LNCaP clone FGC (cell line): ENCODE measurements at regions not wholly inside any gene's neighbourhood (a gene's known extent, or its start where the extent isn't known, plus 50 kb on each side); places are given as distances from the start of the nearest gene placed in this dataset.

Experiments used
- DNase-seq: peaks from one replicate; pipeline ENCODE4 v3.0.0-alpha.2; 2011; ENCODE audit warnings: low read depth
- H3K4me3 ChIP-seq: 2 replicates; pipeline ENCODE4 v1.5.1; 2011; ENCODE audit warnings: mild to moderate bottlenecking, low read depth, low read length, control low read depth
- TF ChIP-seq, protein P1 (sequence below): IDR thresholded peaks from 2 replicates; pipeline ENCODE4 v1.5.1; 2012; ENCODE audit warnings: mild to moderate bottlenecking; ENCODE audit not compliant: control insufficient read depth, insufficient read depth; ENCODE audit errors: extremely low read depth

DNA sequence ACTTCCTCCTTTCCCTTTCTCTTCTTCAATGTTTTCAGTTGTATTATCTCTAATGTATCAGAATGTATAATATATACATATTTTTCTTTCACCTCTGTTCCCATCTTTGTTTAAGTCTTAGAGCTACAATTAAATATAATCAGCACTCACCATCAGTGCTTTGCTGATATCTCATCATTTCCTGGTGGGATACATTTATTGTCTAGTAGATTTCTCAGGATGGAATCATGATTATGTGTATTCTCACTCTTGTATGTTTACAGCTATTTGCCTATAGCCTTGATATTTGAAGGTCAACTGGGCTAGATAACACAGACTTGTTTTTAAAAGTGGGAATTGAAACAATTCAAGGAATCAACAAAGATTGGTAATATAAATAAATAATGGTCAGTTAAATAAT is 124.9 kb upstream of the EEA1 start:
- H3K4me3 ChIP-seq: no peak overlapping the region
- no peak for DNase-seq
- TF ChIP-seq, protein P1, sequence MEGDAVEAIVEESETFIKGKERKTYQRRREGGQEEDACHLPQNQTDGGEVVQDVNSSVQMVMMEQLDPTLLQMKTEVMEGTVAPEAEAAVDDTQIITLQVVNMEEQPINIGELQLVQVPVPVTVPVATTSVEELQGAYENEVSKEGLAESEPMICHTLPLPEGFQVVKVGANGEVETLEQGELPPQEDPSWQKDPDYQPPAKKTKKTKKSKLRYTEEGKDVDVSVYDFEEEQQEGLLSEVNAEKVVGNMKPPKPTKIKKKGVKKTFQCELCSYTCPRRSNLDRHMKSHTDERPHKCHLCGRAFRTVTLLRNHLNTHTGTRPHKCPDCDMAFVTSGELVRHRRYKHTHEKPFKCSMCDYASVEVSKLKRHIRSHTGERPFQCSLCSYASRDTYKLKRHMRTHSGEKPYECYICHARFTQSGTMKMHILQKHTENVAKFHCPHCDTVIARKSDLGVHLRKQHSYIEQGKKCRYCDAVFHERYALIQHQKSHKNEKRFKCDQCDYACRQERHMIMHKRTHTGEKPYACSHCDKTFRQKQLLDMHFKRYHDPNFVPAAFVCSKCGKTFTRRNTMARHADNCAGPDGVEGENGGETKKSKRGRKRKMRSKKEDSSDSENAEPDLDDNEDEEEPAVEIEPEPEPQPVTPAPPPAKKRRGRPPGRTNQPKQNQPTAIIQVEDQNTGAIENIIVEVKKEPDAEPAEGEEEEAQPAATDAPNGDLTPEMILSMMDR: no peak

DNA sequence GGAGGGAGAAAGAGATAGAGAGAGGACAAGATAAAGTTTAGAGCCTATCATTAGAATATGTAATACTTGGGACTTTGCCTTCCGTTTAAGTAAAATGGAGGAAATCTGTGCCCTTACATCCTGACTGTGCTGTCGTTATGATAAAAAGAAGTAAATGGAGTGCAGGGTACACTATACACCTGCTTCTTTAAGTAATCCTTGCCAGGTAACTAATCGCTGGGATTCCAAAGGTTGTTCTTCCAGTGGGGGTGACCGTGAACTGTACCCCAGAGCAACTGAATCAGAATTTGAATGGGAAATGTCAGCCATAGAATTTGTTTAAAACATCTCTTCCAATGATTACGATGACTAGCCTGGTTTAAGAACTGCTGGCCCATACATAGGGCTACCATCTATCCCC is 126.1 kb upstream of the EEA1 start:
- no peak for DNase-seq
- TF ChIP-seq, protein P1: no peak
- H3K4me3 ChIP-seq: no peak overlapping the region

DNA sequence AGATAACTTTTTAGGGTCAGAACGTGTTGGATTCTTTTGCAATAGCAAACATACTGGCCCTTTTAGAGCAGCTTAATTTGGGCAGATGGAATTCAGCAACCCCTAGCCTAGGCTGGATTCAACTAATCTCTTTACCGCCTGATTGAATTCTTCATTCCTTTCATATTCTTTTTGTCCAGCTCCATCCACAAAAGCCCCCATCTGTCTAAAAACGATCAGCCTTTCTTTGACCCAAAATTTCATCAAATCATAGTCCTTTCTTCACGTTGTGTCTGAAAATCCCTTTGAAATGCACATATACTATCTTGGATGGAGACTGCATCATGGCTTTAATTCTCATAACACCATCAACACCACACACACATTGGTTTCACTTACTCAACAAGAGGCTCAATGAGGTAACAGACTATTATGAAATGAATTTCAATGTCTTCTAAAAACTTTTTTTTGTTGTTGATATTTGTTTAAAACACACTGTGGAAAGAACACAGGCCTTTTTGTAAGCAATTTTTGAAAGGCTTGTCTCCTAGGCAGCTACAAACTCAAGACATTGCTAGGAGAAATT is 128.0 kb upstream of the EEA1 start:
- TF ChIP-seq, protein P1: no peak
- no peak overlapping the region for H3K4me3 ChIP-seq
- DNase-seq: no peak

DNA sequence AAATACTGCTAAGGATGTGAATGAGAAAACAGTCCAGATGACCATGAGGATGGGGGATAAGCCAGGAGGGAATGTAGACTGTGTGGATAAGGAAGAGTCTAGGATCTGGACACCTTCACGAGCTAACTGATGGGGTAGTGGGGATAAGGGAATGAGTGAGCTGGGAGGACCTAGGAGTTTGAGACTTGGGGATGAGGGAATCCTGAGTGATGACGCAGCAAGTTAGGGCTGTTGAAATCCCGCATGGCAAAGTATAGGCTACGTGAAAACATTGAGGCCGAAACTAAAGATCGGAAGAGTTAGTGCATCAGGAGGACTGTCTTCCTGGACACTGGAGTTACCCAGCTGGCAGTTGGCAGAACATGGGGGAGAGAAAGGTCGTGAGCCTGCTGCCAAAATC is 129.2 kb upstream of the EEA1 start:
- no peak for DNase-seq
- TF ChIP-seq, protein P1: no peak
- H3K4me3 ChIP-seq: no peak overlapping the region

DNA sequence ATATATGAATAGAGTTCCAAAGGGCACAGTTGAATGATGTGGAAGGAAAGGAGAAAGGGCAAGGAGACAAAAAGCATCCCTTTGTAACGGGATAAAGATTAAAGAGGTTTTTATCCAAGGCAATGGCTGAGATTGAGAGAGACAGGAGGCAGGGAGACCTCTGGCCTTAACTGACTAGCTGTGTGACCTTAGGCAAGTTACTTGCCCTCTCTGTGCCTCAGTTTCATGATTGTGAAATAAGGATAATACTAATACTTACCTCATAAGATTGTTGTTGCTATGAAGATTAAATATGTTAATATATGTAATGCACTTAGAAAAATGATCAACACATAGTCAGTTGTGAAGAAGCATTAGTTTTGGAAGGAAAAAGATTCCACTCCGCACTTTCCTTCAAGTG is 130.2 kb upstream of the EEA1 start:
- H3K4me3 ChIP-seq: no peak overlapping the region
- DNase-seq: no peak

DNA sequence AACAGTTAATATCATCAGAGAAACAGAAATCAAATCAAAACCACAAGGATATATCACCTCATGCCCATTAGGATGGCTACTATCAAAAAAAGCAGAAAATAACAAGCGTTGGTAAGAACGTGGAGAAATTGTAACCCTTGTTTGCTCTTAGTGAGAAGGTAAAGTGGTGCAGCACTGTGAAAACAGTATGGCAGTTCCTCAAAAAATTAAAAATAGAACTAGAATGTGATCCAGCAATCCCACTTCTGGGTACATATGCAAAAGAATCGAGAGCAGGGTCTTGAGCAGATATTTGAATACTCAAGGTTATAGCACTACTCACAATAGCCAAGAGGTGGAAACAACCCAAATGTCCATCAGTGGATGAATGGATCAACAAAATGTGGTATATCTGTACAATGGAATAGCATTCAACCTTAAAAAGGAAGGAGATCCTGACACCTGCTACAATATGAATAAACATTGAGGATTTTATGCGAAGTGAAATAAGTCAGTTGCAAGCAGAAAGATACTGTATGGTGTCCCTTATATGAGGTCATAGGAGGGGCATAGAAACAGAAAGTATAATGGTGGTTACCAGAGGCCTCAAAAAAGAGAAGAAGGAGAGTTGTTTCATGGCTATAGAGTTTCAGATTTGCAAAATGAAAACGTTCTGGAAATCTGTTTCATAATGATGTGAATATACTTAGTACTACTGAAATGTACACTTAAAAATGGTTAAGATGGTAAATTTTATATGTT is 131.0 kb upstream of the EEA1 start:
- no peak for DNase-seq
- TF ChIP-seq, protein P1: no peak
- H3K4me3 ChIP-seq: no peak overlapping the region

More for the DNA sequence above, 130.2 kb upstream of the EEA1 start:
- TF ChIP-seq, protein P1: no peak
